ENCODE measurements at regions not wholly inside any gene's neighbourhood (a gene's known extent, or its start where the extent isn't known, plus 50 kb on each side); places are given as distances from the start of the nearest gene placed in this dataset.

DNA sequence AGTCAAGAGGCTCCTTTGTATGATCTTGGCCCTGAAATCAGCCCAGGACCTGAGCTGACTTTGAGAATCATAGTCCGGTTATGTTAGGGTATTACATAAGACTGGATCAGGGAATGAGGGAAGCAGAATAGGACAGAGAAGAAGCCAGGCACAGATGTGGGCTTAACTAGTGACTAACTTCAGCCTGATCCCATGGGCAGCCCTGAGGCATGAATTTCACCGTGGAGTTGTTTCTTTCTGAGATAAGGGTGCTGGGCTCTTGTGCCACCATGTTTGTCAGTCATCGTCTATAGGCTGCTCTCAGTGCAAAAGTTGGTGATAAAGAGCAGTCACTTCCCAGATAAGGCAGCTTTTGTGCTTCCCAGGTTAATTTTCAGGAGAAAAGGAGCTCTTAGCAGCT is 544.7 kb upstream of the SPTLC3 start:
- no peak for DNase-seq (ENCODE audit: low spot score)
- Mint-ChIP-seq H3K4me3 (no peak overlapping the region), H3K27ac (no peak overlapping the region), H3K4me1 (ENCODE audit: low read depth) (no peaks in the 10 kb centered on the region), H3K9me3 (peaks cover 53% of the 10 kb centered on the region), H3K36me3 (ENCODE audit: low read depth) (no peaks in the 10 kb centered on the region), H3K27me3 (ENCODE audit: low read depth) (no peaks in the 10 kb centered on the region)

GRCh38 chr20:12466915-12467314 is 541.9 kb upstream of the SPTLC3 start:
- Mint-ChIP-seq H3K9me3 (peaks cover 50% of the 10 kb centered on the region), H3K27ac (no peak overlapping the region), H3K36me3 (ENCODE audit: low read depth) (no peaks in the 10 kb centered on the region), H3K4me3 (no peak overlapping the region), H3K4me1 (ENCODE audit: low read depth) (no peaks in the 10 kb centered on the region), H3K27me3 (ENCODE audit: low read depth) (no peaks in the 10 kb centered on the region)
- DNase-seq (ENCODE audit: low spot score) = no peak

DNA sequence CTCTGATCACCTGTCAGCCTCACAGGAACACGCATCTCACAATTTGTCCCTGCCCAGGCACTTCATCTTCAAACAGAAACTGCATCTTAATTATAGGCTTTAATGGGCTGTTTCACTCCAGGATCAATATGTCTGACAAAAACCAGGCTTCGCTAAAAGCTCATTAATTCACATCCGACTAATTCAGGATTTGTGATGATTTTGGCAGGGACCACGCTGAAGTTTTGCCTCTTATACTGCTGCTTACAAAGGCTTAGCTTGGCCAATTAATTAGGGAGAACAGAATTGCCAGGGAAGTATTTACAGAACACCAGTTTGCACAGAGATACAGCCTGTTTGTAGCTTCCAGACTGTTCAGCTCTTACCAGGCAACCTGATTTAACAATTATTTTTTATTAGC is 541.0 kb upstream of the SPTLC3 start:
- Mint-ChIP-seq H3K4me1 (ENCODE audit: low read depth) (no peaks in the 10 kb centered on the region), H3K9me3 (peaks cover 50% of the 10 kb centered on the region), H3K36me3 (ENCODE audit: low read depth) (no peaks in the 10 kb centered on the region), H3K4me3 (no peak overlapping the region), H3K27me3 (ENCODE audit: low read depth) (no peaks in the 10 kb centered on the region), H3K27ac (no peak overlapping the region)
- no peak for DNase-seq (ENCODE audit: low spot score)

GRCh38 chr20:12482661-12483060 is 526.1 kb upstream of the SPTLC3 start:
- no peak for DNase-seq (ENCODE audit: low spot score)
- no peaks in the 10 kb centered on the region for H3K27me3 Mint-ChIP-seq (ENCODE audit: low read depth)
- no peak overlapping the region for H3K4me3 Mint-ChIP-seq
- no peak overlapping the region for H3K27ac Mint-ChIP-seq
- H3K9me3 Mint-ChIP-seq = peaks cover 37% of the 10 kb centered on the region
- H3K4me1 Mint-ChIP-seq (ENCODE audit: low read depth) = no peaks in the 10 kb centered on the region
- H3K36me3 Mint-ChIP-seq (ENCODE audit: low read depth) = no peaks in the 10 kb centered on the region

GRCh38 chr20:12502443-12502842 is 506.3 kb upstream of the SPTLC3 start:
- H3K27ac Mint-ChIP-seq = no peak overlapping the region
- H3K27me3 Mint-ChIP-seq (ENCODE audit: low read depth) = no peaks in the 10 kb centered on the region
- no peak for DNase-seq (ENCODE audit: low spot score)
- H3K9me3 Mint-ChIP-seq = peaks cover 35% of the 10 kb centered on the region
- no peak overlapping the region for H3K4me3 Mint-ChIP-seq
- H3K4me1 Mint-ChIP-seq (ENCODE audit: low read depth) = no peaks in the 10 kb centered on the region
- no peaks in the 10 kb centered on the region for H3K36me3 Mint-ChIP-seq (ENCODE audit: low read depth)

- Mint-ChIP-seq H3K27ac (no peak overlapping the region), H3K9me3 (peaks cover 34% of the 10 kb centered on the region), H3K4me3 (no peak overlapping the region), H3K27me3 (ENCODE audit: low read depth) (no peaks in the 10 kb centered on the region), H3K4me1 (ENCODE audit: low read depth) (no peaks in the 10 kb centered on the region), H3K36me3 (ENCODE audit: low read depth) (no peaks in the 10 kb centered on the region)
- no peak for DNase-seq (ENCODE audit: low spot score)
Observed at GRCh38 chr20:12504779-12505178, 504.0 kb upstream of the SPTLC3 start.

DNA sequence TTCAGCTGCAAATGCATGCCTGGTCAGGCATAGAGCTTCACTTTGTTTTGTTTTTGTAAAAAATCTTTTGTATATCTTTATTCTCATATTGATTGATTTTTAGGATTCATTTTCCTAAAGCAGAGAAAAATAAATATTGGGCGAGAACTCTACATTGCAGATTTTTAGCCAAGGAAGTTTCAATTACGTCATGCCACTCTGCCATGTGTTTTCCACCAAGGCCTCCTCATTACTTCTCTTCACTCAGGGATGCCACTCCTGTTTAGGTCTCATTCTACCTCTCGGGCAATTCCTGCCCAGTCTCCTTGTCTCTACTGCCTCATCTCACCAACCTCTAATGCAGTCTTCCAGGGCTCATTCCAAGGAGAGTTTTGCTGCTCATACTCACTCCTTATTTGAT is 497.3 kb upstream of the SPTLC3 start:
- H3K9me3 Mint-ChIP-seq = peaks cover 40% of the 10 kb centered on the region
- H3K27ac Mint-ChIP-seq = no peak overlapping the region
- no peak overlapping the region for H3K4me3 Mint-ChIP-seq
- no peak for DNase-seq (ENCODE audit: low spot score)
- no peaks in the 10 kb centered on the region for H3K36me3 Mint-ChIP-seq (ENCODE audit: low read depth)
- H3K4me1 Mint-ChIP-seq (ENCODE audit: low read depth) = no peaks in the 10 kb centered on the region
- no peaks in the 10 kb centered on the region for H3K27me3 Mint-ChIP-seq (ENCODE audit: low read depth)

- Mint-ChIP-seq H3K4me3 (no peak overlapping the region), H3K27ac (no peak overlapping the region), H3K4me1 (ENCODE audit: low read depth) (no peaks in the 10 kb centered on the region), H3K9me3 (peaks cover 34% of the 10 kb centered on the region), H3K27me3 (ENCODE audit: low read depth) (no peaks in the 10 kb centered on the region), H3K36me3 (ENCODE audit: low read depth) (no peaks in the 10 kb centered on the region)
- no peak for DNase-seq (ENCODE audit: low spot score)
Observed at GRCh38 chr20:12512755-12513154, 496.0 kb upstream of the SPTLC3 start.

DNA sequence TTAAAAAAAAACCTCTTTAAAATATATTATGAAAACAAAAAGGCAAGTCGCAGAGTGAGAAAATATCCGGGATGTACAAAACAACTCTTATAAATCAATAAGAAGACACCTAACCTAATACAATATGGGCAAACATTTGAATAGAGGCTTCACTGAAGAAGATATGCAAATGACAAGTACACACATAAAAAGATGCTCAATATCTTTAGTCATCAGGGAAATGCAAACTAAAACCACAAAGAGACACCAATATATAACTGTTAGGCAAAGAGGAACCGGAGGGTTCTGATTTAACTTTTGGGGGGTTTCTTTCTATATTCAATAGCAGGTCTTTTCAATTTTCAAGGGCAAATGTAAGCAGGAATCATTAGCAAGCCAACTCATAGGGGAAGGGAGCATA is 480.7 kb upstream of the SPTLC3 start:
- peaks cover 33% of the 10 kb centered on the region for H3K9me3 Mint-ChIP-seq
- H3K27me3 Mint-ChIP-seq (ENCODE audit: low read depth) = no peaks in the 10 kb centered on the region
- no peaks in the 10 kb centered on the region for H3K36me3 Mint-ChIP-seq (ENCODE audit: low read depth)
- no peak for DNase-seq (ENCODE audit: low spot score)
- H3K4me1 Mint-ChIP-seq (ENCODE audit: low read depth) = no peaks in the 10 kb centered on the region
- H3K27ac Mint-ChIP-seq = no peak overlapping the region
- H3K4me3 Mint-ChIP-seq = no peak overlapping the region

- Mint-ChIP-seq H3K27ac (no peak overlapping the region), H3K4me1 (ENCODE audit: low read depth) (no peaks in the 10 kb centered on the region), H3K27me3 (ENCODE audit: low read depth) (no peaks in the 10 kb centered on the region), H3K9me3 (peaks cover 37% of the 10 kb centered on the region), H3K36me3 (ENCODE audit: low read depth) (no peaks in the 10 kb centered on the region), H3K4me3 (no peak overlapping the region)
- DNase-seq (ENCODE audit: low spot score) = no peak
Observed at GRCh38 chr20:12528591-12529041, 480.2 kb upstream of the SPTLC3 start.

DNA sequence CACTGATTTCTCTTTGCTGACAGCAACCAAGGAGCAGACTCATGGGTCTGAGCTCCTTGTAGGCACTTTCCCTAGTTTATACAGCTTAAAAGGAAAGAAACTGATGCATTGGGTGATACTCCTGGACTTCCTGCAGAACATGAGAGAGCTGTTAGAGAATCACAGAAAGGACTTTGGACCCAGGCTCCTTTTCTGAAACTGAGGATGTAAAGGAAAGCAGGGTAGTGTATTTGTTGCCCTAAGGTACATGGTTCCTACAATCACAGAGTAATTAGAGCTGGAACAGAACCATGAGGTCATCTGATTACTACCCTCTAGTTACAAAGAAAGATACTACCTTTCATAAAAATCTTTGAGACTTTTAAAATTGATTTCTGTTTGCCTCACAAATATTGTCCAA is 477.1 kb upstream of the SPTLC3 start:
- Mint-ChIP-seq H3K27me3 (ENCODE audit: low read depth) (no peaks in the 10 kb centered on the region), H3K4me3 (no peak overlapping the region), H3K36me3 (ENCODE audit: low read depth) (no peaks in the 10 kb centered on the region), H3K9me3 (peaks cover 22% of the 10 kb centered on the region), H3K4me1 (ENCODE audit: low read depth) (no peaks in the 10 kb centered on the region), H3K27ac (no peak overlapping the region)
- no peak for DNase-seq (ENCODE audit: low spot score)

DNA sequence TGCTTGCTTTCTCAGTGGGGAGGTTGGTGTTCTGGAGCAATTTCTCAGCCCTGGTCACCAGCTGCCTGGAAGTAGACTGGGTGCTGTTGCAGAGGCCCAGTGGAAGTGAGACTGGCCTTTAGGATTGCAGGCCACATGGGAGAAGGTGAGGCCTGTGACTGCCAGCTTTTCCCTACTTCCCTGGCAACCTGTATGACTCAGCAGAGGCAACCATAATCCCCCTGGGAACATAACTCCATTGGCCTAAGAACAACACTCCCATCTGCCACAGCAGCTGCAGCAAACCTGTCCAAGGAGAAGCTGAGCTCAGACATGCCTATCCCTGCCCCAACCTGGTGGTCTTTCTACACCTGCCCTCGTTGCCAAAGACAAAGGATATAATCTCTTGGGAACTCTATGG is 473.5 kb upstream of the SPTLC3 start:
- no peaks in the 10 kb centered on the region for H3K4me1 Mint-ChIP-seq (ENCODE audit: low read depth)
- H3K9me3 Mint-ChIP-seq = peaks cover 38% of the 10 kb centered on the region
- no peaks in the 10 kb centered on the region for H3K36me3 Mint-ChIP-seq (ENCODE audit: low read depth)
- H3K27me3 Mint-ChIP-seq (ENCODE audit: low read depth) = no peaks in the 10 kb centered on the region
- no peak overlapping the region for H3K4me3 Mint-ChIP-seq
- H3K27ac Mint-ChIP-seq = no peak overlapping the region
- DNase-seq (ENCODE audit: low spot score) = no peak

GRCh38 chr20:12535770-12536169 is 473.0 kb upstream of the SPTLC3 start:
- Mint-ChIP-seq H3K27ac (no peak overlapping the region), H3K9me3 (peaks cover 34% of the 10 kb centered on the region)

GRCh38 chr20:12554426-12554825 is 454.3 kb upstream of the SPTLC3 start:
- no peaks in the 10 kb centered on the region for H3K4me1 Mint-ChIP-seq (ENCODE audit: low read depth)
- no peak overlapping the region for H3K4me3 Mint-ChIP-seq
- H3K9me3 Mint-ChIP-seq = peaks cover 5% of the 10 kb centered on the region
- H3K36me3 Mint-ChIP-seq (ENCODE audit: low read depth) = no peaks in the 10 kb centered on the region
- H3K27me3 Mint-ChIP-seq (ENCODE audit: low read depth) = no peaks in the 10 kb centered on the region
- H3K27ac Mint-ChIP-seq = no peak overlapping the region
- DNase-seq (ENCODE audit: low spot score) = no peak

More at GRCh38 chr20:12535770-12536169, 473.0 kb upstream of the SPTLC3 start:
- Mint-ChIP-seq H3K4me3 (no peak overlapping the region), H3K27me3 (ENCODE audit: low read depth) (no peaks in the 10 kb centered on the region), H3K4me1 (ENCODE audit: low read depth) (no peaks in the 10 kb centered on the region), H3K36me3 (ENCODE audit: low read depth) (no peaks in the 10 kb centered on the region)
- DNase-seq (ENCODE audit: low spot score) = no peak

DNA sequence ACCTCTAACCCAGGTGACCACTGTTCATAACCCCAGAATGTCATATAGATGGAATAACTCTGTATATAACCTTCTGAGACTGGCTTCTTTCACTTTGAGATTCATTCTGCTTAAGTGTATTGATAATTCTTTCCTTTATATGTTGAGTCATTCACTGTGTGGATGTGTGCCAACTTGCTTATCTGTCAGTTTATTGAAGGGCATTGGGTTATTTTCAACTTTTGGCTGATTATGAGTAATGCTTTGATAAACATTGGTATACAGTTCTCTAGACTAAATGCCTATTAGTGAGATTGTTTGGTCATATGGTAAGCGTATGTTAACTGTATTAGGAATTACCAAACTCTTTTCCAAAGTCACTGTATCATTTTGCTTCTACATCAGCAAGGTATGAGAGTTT is 453.4 kb upstream of the SPTLC3 start:
- H3K9me3 Mint-ChIP-seq = peaks cover 5% of the 10 kb centered on the region
- no peak for DNase-seq (ENCODE audit: low spot score)
- no peaks in the 10 kb centered on the region for H3K4me1 Mint-ChIP-seq (ENCODE audit: low read depth)
- H3K27ac Mint-ChIP-seq = no peak overlapping the region
- no peaks in the 10 kb centered on the region for H3K36me3 Mint-ChIP-seq (ENCODE audit: low read depth)
- H3K27me3 Mint-ChIP-seq (ENCODE audit: low read depth) = no peaks in the 10 kb centered on the region
- H3K4me3 Mint-ChIP-seq = no peak overlapping the region
